ENCODE measurements at regions not wholly inside any gene's neighbourhood (a gene's known extent, or its start where the extent isn't known, plus 50 kb on each side); places are given as distances from the start of the nearest gene placed in this dataset.

GRCh38 chr7:56188823-56189346 lies 72.7 kb upstream of the NUPR2 start:
- no peak for DNase-seq (ENCODE audit: low spot score)
- H3K4me3 Mint-ChIP-seq = no peak overlapping the region

More at GRCh38 chr7:56188823-56189346, 72.7 kb upstream of the NUPR2 start:
- Histone ChIP-seq H4K20me1 (replicated peaks; ENCODE audit: insufficient read depth) (no peaks in the 10 kb centered on the region), H3K27me3 (ENCODE audit: insufficient read depth) (no peaks in the 10 kb centered on the region), H3F3A (replicated peaks; ENCODE audit: low read depth) (no peaks in the 10 kb centered on the region), H3K4me3 (no peak overlapping the region), H3K4me2 (no peak overlapping the region), H3K9me2 (ENCODE audit: insufficient read depth) (no peaks in the 10 kb centered on the region), H3K36me3 (ENCODE audit: insufficient read depth) (peaks cover 8% of the 10 kb centered on the region; the same call in 1 of the 2 replicates), H2AFZ (no peak overlapping the region), H3K79me2 (replicated peaks; ENCODE audit: insufficient read depth) (no peaks in the 10 kb centered on the region), H3K4me1 (ENCODE audit: insufficient read depth) (no peaks in the 10 kb centered on the region), H3K27ac (ENCODE audit: low read depth) (no peak overlapping the region)
- Mint-ChIP-seq H3K36me3 (ENCODE audit: low read depth) (peaks cover 27% of the 10 kb centered on the region), H3K27ac (no peak overlapping the region), H3K9me3 (peaks cover 96% of the 10 kb centered on the region), H3K27me3 (ENCODE audit: insufficient read depth, low read depth, poor library complexity) (peaks cover 2% of the 10 kb centered on the region), H3K4me1 (no peaks in the 10 kb centered on the region)
- ATAC-seq = no peak
- no peak for TF ChIP-seq CREB1 (CRISPR knock-in tag; IDR thresholded peaks at IDR 0.05; ENCODE audit: low read depth)
- TF ChIP-seq JUNB (IDR thresholded peaks at IDR 0.05; ENCODE audit: unreplicated experiment) = no peak
- no peak for TF ChIP-seq EZH2 (IDR thresholded peaks at IDR 0.05; ENCODE audit: low read depth, unreplicated experiment)
- TF ChIP-seq, protein P1, sequence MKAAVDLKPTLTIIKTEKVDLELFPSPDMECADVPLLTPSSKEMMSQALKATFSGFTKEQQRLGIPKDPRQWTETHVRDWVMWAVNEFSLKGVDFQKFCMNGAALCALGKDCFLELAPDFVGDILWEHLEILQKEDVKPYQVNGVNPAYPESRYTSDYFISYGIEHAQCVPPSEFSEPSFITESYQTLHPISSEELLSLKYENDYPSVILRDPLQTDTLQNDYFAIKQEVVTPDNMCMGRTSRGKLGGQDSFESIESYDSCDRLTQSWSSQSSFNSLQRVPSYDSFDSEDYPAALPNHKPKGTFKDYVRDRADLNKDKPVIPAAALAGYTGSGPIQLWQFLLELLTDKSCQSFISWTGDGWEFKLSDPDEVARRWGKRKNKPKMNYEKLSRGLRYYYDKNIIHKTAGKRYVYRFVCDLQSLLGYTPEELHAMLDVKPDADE (IDR thresholded peaks at IDR 0.05) = no peak
- TF ChIP-seq STAT1 (IDR thresholded peaks at IDR 0.05; ENCODE audit: unreplicated experiment) = no peak
- no peak for TF ChIP-seq ZNF331 (CRISPR knock-in tag; IDR thresholded peaks at IDR 0.05; ENCODE audit: low read depth)
- TF ChIP-seq ZNF114 (CRISPR knock-in tag; IDR thresholded peaks at IDR 0.05) = no peak
- TF ChIP-seq, protein P2, sequence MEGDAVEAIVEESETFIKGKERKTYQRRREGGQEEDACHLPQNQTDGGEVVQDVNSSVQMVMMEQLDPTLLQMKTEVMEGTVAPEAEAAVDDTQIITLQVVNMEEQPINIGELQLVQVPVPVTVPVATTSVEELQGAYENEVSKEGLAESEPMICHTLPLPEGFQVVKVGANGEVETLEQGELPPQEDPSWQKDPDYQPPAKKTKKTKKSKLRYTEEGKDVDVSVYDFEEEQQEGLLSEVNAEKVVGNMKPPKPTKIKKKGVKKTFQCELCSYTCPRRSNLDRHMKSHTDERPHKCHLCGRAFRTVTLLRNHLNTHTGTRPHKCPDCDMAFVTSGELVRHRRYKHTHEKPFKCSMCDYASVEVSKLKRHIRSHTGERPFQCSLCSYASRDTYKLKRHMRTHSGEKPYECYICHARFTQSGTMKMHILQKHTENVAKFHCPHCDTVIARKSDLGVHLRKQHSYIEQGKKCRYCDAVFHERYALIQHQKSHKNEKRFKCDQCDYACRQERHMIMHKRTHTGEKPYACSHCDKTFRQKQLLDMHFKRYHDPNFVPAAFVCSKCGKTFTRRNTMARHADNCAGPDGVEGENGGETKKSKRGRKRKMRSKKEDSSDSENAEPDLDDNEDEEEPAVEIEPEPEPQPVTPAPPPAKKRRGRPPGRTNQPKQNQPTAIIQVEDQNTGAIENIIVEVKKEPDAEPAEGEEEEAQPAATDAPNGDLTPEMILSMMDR (conservative IDR thresholded peaks at IDR 0.05; ENCODE audit: low read depth in 2 of 2) = no peak
- TF ChIP-seq, protein P3, sequence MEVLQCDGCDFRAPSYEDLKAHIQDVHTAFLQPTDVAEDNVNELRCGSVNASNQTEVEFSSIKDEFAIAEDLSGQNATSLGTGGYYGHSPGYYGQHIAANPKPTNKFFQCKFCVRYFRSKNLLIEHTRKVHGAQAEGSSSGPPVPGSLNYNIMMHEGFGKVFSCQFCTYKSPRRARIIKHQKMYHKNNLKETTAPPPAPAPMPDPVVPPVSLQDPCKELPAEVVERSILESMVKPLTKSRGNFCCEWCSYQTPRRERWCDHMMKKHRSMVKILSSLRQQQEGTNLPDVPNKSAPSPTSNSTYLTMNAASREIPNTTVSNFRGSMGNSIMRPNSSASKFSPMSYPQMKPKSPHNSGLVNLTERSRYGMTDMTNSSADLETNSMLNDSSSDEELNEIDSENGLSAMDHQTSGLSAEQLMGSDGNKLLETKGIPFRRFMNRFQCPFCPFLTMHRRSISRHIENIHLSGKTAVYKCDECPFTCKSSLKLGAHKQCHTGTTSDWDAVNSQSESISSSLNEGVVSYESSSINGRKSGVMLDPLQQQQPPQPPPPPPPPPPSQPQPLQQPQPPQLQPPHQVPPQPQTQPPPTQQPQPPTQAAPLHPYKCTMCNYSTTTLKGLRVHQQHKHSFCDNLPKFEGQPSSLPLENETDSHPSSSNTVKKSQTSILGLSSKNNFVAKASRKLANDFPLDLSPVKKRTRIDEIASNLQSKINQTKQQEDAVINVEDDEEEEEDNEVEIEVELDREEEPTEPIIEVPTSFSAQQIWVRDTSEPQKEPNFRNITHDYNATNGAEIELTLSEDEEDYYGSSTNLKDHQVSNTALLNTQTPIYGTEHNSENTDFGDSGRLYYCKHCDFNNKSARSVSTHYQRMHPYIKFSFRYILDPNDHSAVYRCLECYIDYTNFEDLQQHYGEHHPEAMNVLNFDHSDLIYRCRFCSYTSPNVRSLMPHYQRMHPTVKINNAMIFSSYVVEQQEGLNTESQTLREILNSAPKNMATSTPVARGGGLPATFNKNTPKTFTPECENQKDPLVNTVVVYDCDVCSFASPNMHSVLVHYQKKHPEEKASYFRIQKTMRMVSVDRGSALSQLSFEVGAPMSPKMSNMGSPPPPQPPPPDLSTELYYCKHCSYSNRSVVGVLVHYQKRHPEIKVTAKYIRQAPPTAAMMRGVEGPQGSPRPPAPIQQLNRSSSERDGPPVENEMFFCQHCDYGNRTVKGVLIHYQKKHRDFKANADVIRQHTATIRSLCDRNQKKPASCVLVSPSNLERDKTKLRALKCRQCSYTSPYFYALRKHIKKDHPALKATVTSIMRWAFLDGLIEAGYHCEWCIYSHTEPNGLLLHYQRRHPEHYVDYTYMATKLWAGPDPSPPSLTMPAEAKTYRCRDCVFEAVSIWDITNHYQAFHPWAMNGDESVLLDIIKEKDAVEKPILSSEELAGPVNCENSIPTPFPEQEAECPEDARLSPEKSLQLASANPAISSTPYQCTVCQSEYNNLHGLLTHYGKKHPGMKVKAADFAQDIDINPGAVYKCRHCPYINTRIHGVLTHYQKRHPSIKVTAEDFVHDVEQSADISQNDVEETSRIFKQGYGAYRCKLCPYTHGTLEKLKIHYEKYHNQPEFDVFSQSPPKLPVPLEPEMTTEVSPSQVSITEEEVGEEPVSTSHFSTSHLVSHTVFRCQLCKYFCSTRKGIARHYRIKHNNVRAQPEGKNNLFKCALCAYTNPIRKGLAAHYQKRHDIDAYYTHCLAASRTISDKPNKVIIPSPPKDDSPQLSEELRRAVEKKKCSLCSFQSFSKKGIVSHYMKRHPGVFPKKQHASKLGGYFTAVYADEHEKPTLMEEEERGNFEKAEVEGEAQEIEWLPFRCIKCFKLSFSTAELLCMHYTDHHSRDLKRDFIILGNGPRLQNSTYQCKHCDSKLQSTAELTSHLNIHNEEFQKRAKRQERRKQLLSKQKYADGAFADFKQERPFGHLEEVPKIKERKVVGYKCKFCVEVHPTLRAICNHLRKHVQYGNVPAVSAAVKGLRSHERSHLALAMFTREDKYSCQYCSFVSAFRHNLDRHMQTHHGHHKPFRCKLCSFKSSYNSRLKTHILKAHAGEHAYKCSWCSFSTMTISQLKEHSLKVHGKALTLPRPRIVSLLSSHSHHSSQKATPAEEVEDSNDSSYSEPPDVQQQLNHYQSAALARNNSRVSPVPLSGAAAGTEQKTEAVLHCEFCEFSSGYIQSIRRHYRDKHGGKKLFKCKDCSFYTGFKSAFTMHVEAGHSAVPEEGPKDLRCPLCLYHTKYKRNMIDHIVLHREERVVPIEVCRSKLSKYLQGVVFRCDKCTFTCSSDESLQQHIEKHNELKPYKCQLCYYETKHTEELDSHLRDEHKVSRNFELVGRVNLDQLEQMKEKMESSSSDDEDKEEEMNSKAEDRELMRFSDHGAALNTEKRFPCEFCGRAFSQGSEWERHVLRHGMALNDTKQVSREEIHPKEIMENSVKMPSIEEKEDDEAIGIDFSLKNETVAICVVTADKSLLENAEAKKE (CRISPR knock-in tag; IDR thresholded peaks at IDR 0.05) = no peak
- no peak for TF ChIP-seq EZH2phosphoT487 (IDR thresholded peaks at IDR 0.05; ENCODE audit: unreplicated experiment)
- no peak for TF ChIP-seq POLR2AphosphoS5 (IDR thresholded peaks at IDR 0.05; ENCODE audit: low read depth)
- TF ChIP-seq REST (IDR thresholded peaks at IDR 0.05; ENCODE audit: unreplicated experiment) = no peak
- TF ChIP-seq NANOG (IDR thresholded peaks at IDR 0.05; ENCODE audit: borderline replicate concordance) = no peak
